DOHH2 (cell line): ENCODE measurements at regions not wholly inside any gene's neighbourhood (a gene's known extent, or its start where the extent isn't known, plus 50 kb on each side); places are given as distances from the start of the nearest gene placed in this dataset.
"Not testable (repeated sequence)": the region's sequence is repeated elsewhere in the genome, so short reads cannot be mapped to it uniquely, and the experiment has no call there.

Source experiments
- H3F3A ChIP-seq: fragments of 200-600 bp; sonication (generic), shearing (Covaris generic); 2 replicates; pipeline ENCODE4 v1.6.0; 2016; ENCODE audit warnings: antibody characterized with exemption, mild to moderate bottlenecking; ENCODE audit not compliant: control insufficient read depth, insufficient read depth
- H3K27ac ChIP-seq: fragments of 200-600 bp; sonication (generic); 2 replicates; pipeline ENCODE4 v1.5.1; 2014; ENCODE audit warnings: low read depth, mild to moderate bottlenecking, low read length, moderate library complexity
- H3K27me3 ChIP-seq: fragments of 200-600 bp; sonication (generic); 2 replicates; pipeline ENCODE4 v1.6.1; 2014; ENCODE audit warnings: mild to moderate bottlenecking, low read length, mixed read lengths; ENCODE audit not compliant: control insufficient read depth
- H3K36me3 ChIP-seq: fragments of 200-600 bp; sonication (generic); 2 replicates; pipeline ENCODE4 v1.6.1; 2014; ENCODE audit warnings: mild to moderate bottlenecking, low read length, moderate library complexity, mixed read lengths; ENCODE audit not compliant: control insufficient read depth
- H3K4me1 ChIP-seq: fragments of 200-600 bp; sonication (generic); 2 replicates; pipeline ENCODE4 v1.6.1; 2014; ENCODE audit warnings: mild to moderate bottlenecking, low read length, mixed read lengths; ENCODE audit not compliant: control insufficient read depth
- H3K4me2 ChIP-seq: fragments of 200-600 bp; sonication (generic); 2 replicates; pipeline ENCODE4 v1.6.0; 2014; ENCODE audit warnings: mild to moderate bottlenecking, low read length, moderate library complexity
- H3K4me3 ChIP-seq: fragments of 200-600 bp; sonication (generic); 2 replicates; pipeline ENCODE4 v1.5.1; 2014; ENCODE audit warnings: mild to moderate bottlenecking, low read length, mixed read lengths
- H3K79me2 ChIP-seq: fragments of 200-600 bp; sonication (generic); 2 replicates; pipeline ENCODE4 v1.6.1; 2014; ENCODE audit warnings: mild to moderate bottlenecking, low read length, mixed read lengths; ENCODE audit not compliant: control insufficient read depth
- H3K9me2 ChIP-seq: fragments of 200-600 bp; sonication (generic); replicated peaks from 2 replicates; pipeline ENCODE4 v1.6.1; 2014; ENCODE audit warnings: mild to moderate bottlenecking, low read length, mixed read lengths; ENCODE audit not compliant: control insufficient read depth
- H3K9me3 ChIP-seq: fragments of 200-600 bp; sonication (generic); 2 replicates; pipeline ENCODE4 v1.6.1; 2014; ENCODE audit warnings: antibody characterized with exemption, low read length, mixed read lengths; ENCODE audit not compliant: control insufficient read depth, insufficient read depth
- H4K20me1 ChIP-seq: fragments of 200-600 bp; sonication (generic); 2 replicates; pipeline ENCODE4 v1.6.0; 2014; ENCODE audit warnings: low read depth, mild to moderate bottlenecking, antibody characterized with exemption, low read length, moderate library complexity; ENCODE audit not compliant: control insufficient read depth, insufficient read depth
- CTCF ChIP-seq: fragments of 200-600 bp; sonication (generic); IDR thresholded peaks from one replicate; pipeline ENCODE4 v1.5.1; 2014; ENCODE audit warnings: antibody characterized with exemption, mild to moderate bottlenecking, low read depth, low read length; ENCODE audit not compliant: poor library complexity, severe bottlenecking
- EZH2phosphoT487 ChIP-seq: fragments of 200-600 bp; sonication (generic); IDR thresholded peaks from 2 replicates; pipeline ENCODE4 v1.6.1; 2017; ENCODE audit warnings: borderline replicate concordance, mild to moderate bottlenecking, antibody characterized with exemption, low read length, moderate library complexity, mixed read lengths

GRCh38 chr4:73671348-73671747, 51.1 kb upstream of the RASSF6 start:
- not testable (repeated sequence) for H3K4me2 ChIP-seq, H3K36me3 ChIP-seq, H3K27ac ChIP-seq, H3K79me2 ChIP-seq, H3K9me2 ChIP-seq, H3F3A ChIP-seq, H3K9me3 ChIP-seq, H3K4me3 ChIP-seq, H3K27me3 ChIP-seq, H4K20me1 ChIP-seq
- H3K4me1 ChIP-seq, result peaks cover 15% of the 10 kb centered on the region
- TF ChIP-seq CTCF, result peak; percentile 50

- Histone ChIP-seq H3K4me3 (no peak overlapping the region), H3K27ac (no peak overlapping the region), H3K79me2 (no peaks in the 10 kb centered on the region), H4K20me1 (no peaks in the 10 kb centered on the region), H3K9me2 (no peaks in the 10 kb centered on the region), H3K9me3 (no peaks in the 10 kb centered on the region), H3F3A (no peaks in the 10 kb centered on the region), H3K4me2 (no peak overlapping the region), H3K27me3 (no peaks in the 10 kb centered on the region), H3K36me3 (no peaks in the 10 kb centered on the region), H3K4me1 (peaks cover 33% of the 10 kb centered on the region)
- TF ChIP-seq CTCF (no peak), EZH2phosphoT487 (no peak)
Observed at GRCh38 chr4:73673286-73673685, 53.0 kb upstream of the RASSF6 start.

- Histone ChIP-seq H3F3A (no peaks in the 10 kb centered on the region), H3K79me2 (no peaks in the 10 kb centered on the region)
Observed at GRCh38 chr4:73674451-73674919, 54.2 kb upstream of the RASSF6 start.

More at GRCh38 chr4:73674451-73674919, 54.2 kb upstream of the RASSF6 start:
- no peaks in the 10 kb centered on the region for H3K9me3 ChIP-seq
- H4K20me1 ChIP-seq, result no peaks in the 10 kb centered on the region
- no peak overlapping the region for H3K4me3 ChIP-seq
- no peaks in the 10 kb centered on the region for H3K9me2 ChIP-seq
- no peaks in the 10 kb centered on the region for H3K27me3 ChIP-seq
- H3K27ac ChIP-seq, result no peak overlapping the region
- no peak overlapping the region for H3K4me2 ChIP-seq
- no peak for TF ChIP-seq EZH2phosphoT487
- no peak for TF ChIP-seq CTCF
- H3K36me3 ChIP-seq, result no peaks in the 10 kb centered on the region
- peaks cover 33% of the 10 kb centered on the region for H3K4me1 ChIP-seq
